GM19455 (cell line): ENCODE measurements at regions not wholly inside any gene's neighbourhood (a gene's known extent, or its start where the extent isn't known, plus 50 kb on each side); places are given as distances from the start of the nearest gene placed in this dataset.
"Not testable (repeated sequence)": the region's sequence is repeated elsewhere in the genome, so short reads cannot be mapped to it uniquely, and the experiment has no call there.

Source experiments
- ATAC-seq: cut with Tn5 transposase; IDR thresholded peaks from one replicate; pipeline ENCODE4 v1.9.1; 2021; ENCODE audit not compliant: unreplicated experiment

- ATAC-seq: not testable (repeated sequence)
These were observed 86.2 kb upstream of the SETMAR start for GRCh38 chr3:4216974-4217373.

GRCh38 chr3:4218456-4219226 is 84.5 kb upstream of the SETMAR start:
- no peak for ATAC-seq

GRCh38 chr3:4219227-4219568 is 84.0 kb upstream of the SETMAR start:
- ATAC-seq: no peak

- no peak for ATAC-seq
These were observed 83.1 kb upstream of the SETMAR start for GRCh38 chr3:4220065-4220464.

- no peak for ATAC-seq
These were observed 80.5 kb upstream of the SETMAR start for GRCh38 chr3:4222574-4223175.

GRCh38 chr3:4223777-4224176 is 79.4 kb upstream of the SETMAR start:
- no peak for ATAC-seq

GRCh38 chr3:4224331-4224730 is 78.8 kb upstream of the SETMAR start:
- ATAC-seq: no peak

- no peak for ATAC-seq
These were observed 78.1 kb upstream of the SETMAR start for GRCh38 chr3:4225005-4225471.

GRCh38 chr3:4228295-4228694 is 74.9 kb upstream of the SETMAR start:
- no peak for ATAC-seq

GRCh38 chr3:4231041-4231440 is 72.1 kb upstream of the SETMAR start:
- ATAC-seq: no peak

- ATAC-seq: no peak
These were observed 70.4 kb upstream of the SETMAR start for GRCh38 chr3:4232798-4233197.

GRCh38 chr3:4233488-4233887 is 69.7 kb upstream of the SETMAR start:
- ATAC-seq: no peak

GRCh38 chr3:4234889-4235288 is 68.3 kb upstream of the SETMAR start:
- ATAC-seq: no peak

GRCh38 chr3:4235690-4236089 is 67.5 kb upstream of the SETMAR start:
- no peak for ATAC-seq

- ATAC-seq: no peak
These were observed 61.5 kb upstream of the SETMAR start for GRCh38 chr3:4241595-4242170.

GRCh38 chr3:4245671-4246070 is 57.5 kb upstream of the SETMAR start:
- ATAC-seq: no peak

GRCh38 chr3:4247391-4247790 is 55.8 kb upstream of the SETMAR start:
- ATAC-seq: no peak

- ATAC-seq: no peak
These were observed 53.1 kb upstream of the SETMAR start for GRCh38 chr3:4250064-4250463.

- ATAC-seq: no peak
These were observed 51.8 kb upstream of the SETMAR start for GRCh38 chr3:4251412-4251811.

GRCh38 chr3:4253072-4253832 is 49.9 kb upstream of the SETMAR start:
- ATAC-seq: not testable (repeated sequence)
